GM12872 (cell line): ENCODE measurements at regions not wholly inside any gene's neighbourhood (a gene's known extent, or its start where the extent isn't known, plus 50 kb on each side); places are given as distances from the start of the nearest gene placed in this dataset.

Experiments
- TF ChIP-seq, protein P1 (sequence below): IDR thresholded peaks from 3 replicates; pipeline ENCODE4 v1.5.1; 2011; ENCODE audit warnings: low read depth, mild to moderate bottlenecking, low read length, moderate library complexity; ENCODE audit not compliant: insufficient read depth

DNA sequence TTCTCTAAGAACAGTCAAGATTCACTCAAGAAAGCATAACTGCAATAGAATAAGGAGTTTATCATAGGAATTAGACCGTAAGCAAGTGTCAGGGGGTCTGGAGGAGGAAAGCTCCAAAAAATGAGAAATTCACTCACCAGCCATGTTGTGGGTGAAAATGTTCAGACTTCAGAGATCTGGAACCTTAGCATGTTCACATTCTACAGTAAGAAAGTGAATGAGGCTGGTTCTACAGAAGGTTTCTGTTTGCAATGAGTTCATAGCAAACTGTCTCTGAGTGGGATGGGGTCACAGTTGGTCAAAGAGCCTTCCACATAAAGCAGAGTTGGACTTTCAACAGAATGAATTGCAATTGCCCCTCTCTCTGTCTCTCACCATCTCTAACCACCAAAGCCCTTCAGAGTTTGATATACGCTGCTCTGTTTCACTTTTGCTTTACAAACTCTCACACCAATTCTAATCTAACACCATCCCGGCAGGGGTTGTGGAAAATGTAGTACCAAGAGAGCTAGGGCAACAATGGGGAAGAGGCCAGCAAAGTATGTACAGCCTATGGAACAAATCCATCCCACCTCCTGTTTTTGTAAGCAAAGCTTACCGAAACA is 581.8 kb upstream of the UBE2E2 start:
- TF ChIP-seq, protein P1, sequence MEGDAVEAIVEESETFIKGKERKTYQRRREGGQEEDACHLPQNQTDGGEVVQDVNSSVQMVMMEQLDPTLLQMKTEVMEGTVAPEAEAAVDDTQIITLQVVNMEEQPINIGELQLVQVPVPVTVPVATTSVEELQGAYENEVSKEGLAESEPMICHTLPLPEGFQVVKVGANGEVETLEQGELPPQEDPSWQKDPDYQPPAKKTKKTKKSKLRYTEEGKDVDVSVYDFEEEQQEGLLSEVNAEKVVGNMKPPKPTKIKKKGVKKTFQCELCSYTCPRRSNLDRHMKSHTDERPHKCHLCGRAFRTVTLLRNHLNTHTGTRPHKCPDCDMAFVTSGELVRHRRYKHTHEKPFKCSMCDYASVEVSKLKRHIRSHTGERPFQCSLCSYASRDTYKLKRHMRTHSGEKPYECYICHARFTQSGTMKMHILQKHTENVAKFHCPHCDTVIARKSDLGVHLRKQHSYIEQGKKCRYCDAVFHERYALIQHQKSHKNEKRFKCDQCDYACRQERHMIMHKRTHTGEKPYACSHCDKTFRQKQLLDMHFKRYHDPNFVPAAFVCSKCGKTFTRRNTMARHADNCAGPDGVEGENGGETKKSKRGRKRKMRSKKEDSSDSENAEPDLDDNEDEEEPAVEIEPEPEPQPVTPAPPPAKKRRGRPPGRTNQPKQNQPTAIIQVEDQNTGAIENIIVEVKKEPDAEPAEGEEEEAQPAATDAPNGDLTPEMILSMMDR, result no peak

DNA sequence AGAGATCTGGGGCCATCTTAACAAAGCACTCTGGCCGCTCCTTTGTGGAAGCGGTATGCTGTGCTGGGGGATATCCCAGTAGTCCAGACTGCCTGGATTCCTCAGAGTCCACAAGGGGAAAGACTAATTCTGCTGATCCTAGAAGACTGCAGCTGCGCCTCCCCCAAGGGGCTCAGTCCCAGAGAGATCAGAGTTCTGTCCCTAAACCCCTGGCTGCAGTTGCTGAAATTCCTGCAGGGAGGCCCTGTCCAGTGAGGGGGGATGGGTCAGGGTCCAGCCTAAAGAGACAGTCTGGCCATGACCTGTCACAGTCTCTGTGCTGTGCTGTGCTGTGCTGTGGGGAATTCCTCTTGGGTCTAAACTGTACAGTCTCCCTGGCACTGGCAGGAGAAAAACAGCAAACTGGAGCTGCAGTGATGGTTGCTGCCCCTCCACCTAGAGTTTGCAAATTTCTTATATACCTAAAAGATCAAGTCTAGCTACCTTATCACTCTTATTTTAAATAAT is 575.1 kb upstream of the UBE2E2 start:
- TF ChIP-seq, protein P1, result no peak

DNA sequence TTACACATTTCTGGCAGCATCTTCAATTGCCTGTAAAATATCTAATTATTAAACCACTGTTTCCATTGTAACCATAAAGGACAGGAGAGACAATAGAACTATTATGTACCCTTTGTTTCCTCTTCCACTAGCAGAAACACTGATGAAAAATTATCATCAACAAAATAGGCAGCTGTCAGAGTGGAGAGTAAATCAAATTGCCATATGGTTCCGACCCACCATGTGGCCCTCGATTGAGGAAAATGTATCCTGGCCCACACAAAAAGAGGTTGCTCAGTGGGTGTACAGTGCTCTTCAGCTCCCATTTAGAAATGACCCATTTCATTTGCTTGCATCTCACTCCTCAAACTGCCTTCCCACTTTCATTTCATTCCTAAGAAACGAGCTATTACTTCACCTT is 570.6 kb upstream of the UBE2E2 start:
- TF ChIP-seq, protein P1, result no peak

DNA sequence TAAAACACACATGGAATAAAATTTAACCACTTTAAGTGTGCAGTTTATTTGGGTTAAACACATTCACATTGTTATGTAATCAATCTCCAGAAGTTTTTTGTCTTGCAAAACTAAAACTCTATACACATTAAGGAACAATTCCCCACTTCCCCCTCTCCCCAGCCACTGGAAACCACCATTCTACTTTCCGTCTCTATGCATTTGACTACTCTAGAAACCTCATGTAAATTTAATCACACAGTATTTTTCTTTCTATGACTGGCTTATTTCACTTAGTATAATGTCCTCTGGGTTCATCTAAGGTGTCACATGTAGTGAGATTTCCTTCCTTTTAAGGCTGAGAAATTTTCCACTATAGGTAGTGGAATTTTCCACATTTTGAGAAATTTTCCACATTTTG is 568.7 kb upstream of the UBE2E2 start:
- TF ChIP-seq, protein P1, result no peak

DNA sequence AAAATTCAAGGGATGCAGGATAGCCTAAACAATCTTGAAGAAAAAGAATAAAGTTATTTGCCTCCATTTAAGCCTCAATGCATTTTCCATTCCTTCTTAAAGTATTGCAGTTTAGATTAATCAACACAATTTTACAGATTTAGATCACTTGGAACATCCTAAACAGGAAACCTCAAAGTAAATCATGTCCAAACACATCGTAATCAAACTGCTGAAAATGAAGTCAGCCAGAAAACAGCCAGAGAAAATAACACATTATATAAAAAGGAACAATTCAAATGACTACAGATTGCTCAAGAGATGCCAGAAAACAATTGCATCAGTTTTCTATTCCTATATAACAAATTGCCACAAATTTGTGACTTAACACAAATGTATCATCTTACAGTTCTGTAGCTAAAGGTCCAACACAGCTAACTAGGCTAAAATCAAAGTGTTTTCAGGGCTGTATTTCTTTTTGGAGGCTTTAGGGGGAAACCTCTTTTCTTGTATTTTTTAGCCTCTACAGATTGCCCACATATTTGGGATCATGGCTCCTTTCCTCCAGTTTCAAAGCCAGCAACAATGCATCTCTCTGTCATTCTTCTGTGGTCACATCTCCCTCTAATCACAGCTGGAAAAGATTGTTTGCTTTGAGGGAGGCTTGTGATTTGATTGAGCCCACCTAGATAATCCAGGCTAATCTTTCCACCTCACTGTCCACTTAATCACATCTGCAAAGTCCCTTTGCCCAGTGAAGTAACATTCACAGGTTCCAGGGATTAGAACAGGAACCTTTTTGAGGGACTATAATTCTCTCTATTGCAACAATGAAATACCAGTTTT is 543.3 kb upstream of the UBE2E2 start:
- TF ChIP-seq, protein P1, result no peak

DNA sequence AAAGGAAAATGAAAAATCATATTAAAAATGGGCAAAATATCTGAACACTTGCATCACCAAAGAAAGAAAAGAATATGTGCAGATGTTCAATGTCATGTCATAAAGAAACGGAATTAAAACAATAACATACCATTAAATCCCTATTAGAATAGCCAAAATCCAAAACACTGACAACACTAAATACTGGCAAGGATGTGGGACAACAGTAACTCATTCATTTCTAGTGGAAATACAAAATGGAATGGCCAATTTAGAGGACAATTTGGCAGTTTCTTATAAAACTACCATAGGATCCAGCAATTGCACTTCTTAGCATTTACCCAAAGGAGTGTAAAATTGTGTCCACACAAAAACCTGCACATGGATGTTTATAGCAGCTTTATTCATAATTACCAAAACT is 542.5 kb upstream of the UBE2E2 start:
- TF ChIP-seq, protein P1, result no peak

DNA sequence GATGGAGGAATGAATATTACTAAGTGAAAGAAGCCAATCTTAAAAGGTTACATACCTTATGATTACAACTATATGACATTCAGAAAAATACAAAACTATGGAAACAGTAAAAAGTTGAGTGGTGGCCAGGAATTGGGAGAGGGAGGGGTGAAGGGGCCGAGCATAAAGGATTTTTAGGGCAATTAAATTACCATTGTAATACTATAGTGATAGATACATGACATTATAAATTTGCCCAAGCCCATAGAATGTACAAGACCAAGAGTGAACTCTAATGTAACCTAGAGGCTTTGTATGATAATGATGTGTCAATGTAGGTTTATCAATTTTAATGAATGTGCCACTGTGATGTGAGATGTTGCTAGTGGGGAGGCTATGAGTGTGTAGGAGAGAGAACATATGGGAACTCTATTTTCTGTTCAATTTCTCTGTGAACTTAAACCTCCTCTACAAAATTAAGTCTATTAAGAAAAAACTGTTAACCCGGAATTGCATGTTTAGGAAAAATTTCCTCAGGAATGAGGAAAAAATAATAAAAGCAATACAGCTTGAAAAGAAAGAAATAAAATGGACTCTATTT is 541.9 kb upstream of the UBE2E2 start:
- TF ChIP-seq, protein P1, result no peak
